Activated CD4-positive, alpha-beta T cell treated with anti-CD3 and anti-CD28 coated beads for 36 hours (primary cell): ENCODE measurements at regions not wholly inside any gene's neighbourhood (a gene's known extent, or its start where the extent isn't known, plus 50 kb on each side); places are given as distances from the start of the nearest gene placed in this dataset.
"Not testable (repeated sequence)": the region's sequence is repeated elsewhere in the genome, so short reads cannot be mapped to it uniquely, and the experiment has no call there.

Experiments used
- ATAC-seq: fragments of 200-7000 bp; cut with Tn5 transposase; one replicate; pipeline ENCODE4 v1.10.0; 2021; ENCODE audit warnings: mild to moderate bottlenecking, moderate library complexity
- CTCF ChIA-PET: fragments of 350-600 bp; sonication (Branson Sonifier 250); formaldehyde crosslinking; loops from one replicate; lab custom pipeline; 2021; ENCODE audit warnings: antibody characterized with exemption; lab: Charles Lee
- POLR2A ChIA-PET: fragments of 350-600 bp; sonication (Branson Sonifier 250); formaldehyde crosslinking; loops from one replicate; lab custom pipeline; 2021; ENCODE audit warnings: antibody characterized with exemption, inconsistent platforms; lab: Charles Lee
- DNase-seq: peaks from one replicate; pipeline ENCODE4 v3.0.0-alpha.2; 2020
- H3K27ac Mint-ChIP-seq: one replicate; pipeline ENCODE4 v1.8.0; 2021; ENCODE audit warnings: mixed read lengths
- H3K27me3 Mint-ChIP-seq: one replicate; pipeline ENCODE4 v1.8.0; 2021; ENCODE audit warnings: mixed read lengths
- H3K36me3 Mint-ChIP-seq: one replicate; pipeline ENCODE4 v1.8.0; 2021; ENCODE audit warnings: low read depth, mixed read lengths
- H3K4me1 Mint-ChIP-seq: one replicate; pipeline ENCODE4 v1.8.0; 2021; ENCODE audit warnings: mixed read lengths
- H3K4me3 Mint-ChIP-seq: one replicate; pipeline ENCODE4 v1.8.0; 2021; ENCODE audit warnings: mild to moderate bottlenecking, moderate library complexity, mixed read lengths
- H3K9me3 Mint-ChIP-seq: one replicate; pipeline ENCODE4 v1.8.0; 2021; ENCODE audit warnings: low read depth, mixed read lengths
- intact Hi-C, 2 experiments: fragments of 100-400 bp; cut with DNase I in 1 of 2; cut with micrococcal nuclease in 1 of 2; formaldehyde crosslinking; loops; one replicate each; pipeline versions ENCODE4 v1.14.2 to v1.15.1; 2022 to 2024; cut with DNase I, micrococcal nuclease

DNA sequence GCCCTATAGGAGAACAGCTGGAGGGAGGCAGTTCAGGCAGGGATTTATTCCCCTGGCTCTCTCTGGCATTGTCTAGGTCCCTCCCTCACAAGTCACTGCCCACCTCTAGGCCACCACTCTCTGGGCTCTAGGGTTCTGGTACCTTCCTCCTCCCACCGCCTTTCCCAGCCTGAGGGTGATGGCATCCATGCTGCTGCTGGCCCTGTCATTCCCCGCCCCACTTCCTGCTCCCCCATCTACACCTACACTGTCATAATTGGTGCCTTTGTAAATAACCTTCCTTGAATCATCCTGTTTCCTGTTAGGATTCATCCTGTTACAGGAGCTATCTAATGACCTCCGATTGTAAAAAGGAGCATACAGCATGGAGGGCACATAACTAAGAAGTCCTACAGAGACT, 303.3 kb upstream of the COBL start:
- no peak for ATAC-seq
- Mint-ChIP-seq H3K27ac (no peak overlapping the region), H3K36me3 (no peaks in the 10 kb centered on the region), H3K4me3 (no peak overlapping the region), H3K4me1 (no peaks in the 10 kb centered on the region), H3K9me3 (peaks cover 11% of the 10 kb centered on the region), H3K27me3 (peaks cover 1% of the 10 kb centered on the region)
- no peak for DNase-seq
- ChIA-PET CTCF (no interaction called here), POLR2A (no interaction called here)
- intact Hi-C loops, result no loop called here

DNA sequence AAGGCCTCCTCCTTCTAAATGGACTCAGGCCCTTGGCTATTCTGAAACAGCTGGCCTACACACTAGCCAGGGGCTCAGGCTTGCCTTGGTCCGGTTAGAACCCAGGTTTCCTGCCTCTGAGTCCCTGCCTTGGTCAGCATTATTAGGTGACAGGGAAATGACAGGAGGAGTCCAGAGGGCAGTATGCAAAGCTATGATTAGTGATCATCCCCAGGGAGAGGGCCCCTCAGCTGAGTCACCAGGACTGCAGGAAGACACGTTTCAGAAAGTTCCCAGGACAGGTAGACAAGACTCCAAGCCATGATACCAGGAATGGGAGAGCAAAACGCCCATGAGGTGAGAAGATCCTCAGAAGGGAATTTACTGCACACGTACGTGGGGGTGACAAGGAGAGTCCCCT, 301.1 kb upstream of the COBL start:
- Mint-ChIP-seq H3K27me3 (peaks cover 1% of the 10 kb centered on the region), H3K27ac (no peak overlapping the region), H3K36me3 (no peaks in the 10 kb centered on the region), H3K4me3 (no peak overlapping the region), H3K4me1 (no peaks in the 10 kb centered on the region), H3K9me3 (no peaks in the 10 kb centered on the region)
- DNase-seq (no peak), ATAC-seq (no peak)
- intact Hi-C loops, result no loop called here
- POLR2A ChIA-PET, result no interaction called here
- CTCF ChIA-PET, result no interaction called here

DNA sequence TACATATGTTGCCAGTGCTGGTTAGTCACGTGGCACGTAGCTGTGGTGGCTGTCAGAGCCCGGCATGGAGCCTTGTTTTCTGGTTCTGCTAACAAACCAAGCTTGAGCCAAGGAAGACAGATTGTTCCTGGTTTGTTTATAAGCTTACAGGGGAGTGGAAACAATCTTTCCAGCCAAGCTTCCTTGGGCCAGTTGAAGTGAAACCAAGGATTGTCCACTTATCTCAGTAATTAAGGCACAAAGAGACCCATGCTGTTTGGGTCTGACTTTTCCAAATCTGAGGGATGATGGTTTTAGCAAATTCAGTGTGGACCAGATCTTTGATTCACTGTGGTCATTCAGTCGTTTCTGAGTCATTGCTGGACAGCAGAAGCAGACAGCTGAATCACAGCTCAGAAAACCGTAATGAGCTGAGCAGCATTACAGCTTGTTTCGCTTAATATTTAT, 297.3 kb upstream of the COBL start:
- no peaks in the 10 kb centered on the region for H3K4me1 Mint-ChIP-seq
- CTCF ChIA-PET, result no interaction called here
- ATAC-seq (no peak), DNase-seq (no peak)
- H3K27ac Mint-ChIP-seq, result no peak overlapping the region
- H3K27me3 Mint-ChIP-seq, result peaks cover 1% of the 10 kb centered on the region
- no peak overlapping the region for H3K4me3 Mint-ChIP-seq
- H3K36me3 Mint-ChIP-seq, result no peaks in the 10 kb centered on the region
- POLR2A ChIA-PET, result no interaction called here
- intact Hi-C loops, result no loop called here
- no peaks in the 10 kb centered on the region for H3K9me3 Mint-ChIP-seq

DNA sequence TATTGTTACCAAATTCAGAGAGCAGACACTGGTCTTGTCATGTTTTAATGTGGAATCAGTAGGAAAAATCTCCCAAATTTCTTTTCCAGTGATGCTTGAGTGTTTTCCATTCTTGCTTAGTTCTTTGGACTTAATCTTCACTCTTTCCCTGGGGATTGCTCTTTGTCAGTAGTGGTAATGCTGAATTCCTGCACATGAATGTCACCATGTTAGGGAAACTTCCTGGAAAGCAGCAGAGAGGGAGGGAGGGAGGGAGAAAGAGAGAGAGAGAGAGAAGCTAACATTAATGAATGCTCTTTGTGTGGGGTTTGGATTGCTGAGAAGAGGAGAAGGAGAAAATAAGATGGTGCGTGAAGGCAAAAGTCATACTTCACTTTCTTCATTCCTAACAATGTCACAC, 295.3 kb upstream of the COBL start:
- Mint-ChIP-seq H3K4me1 (no peaks in the 10 kb centered on the region), H3K9me3 (peaks cover 5% of the 10 kb centered on the region), H3K36me3 (no peaks in the 10 kb centered on the region), H3K4me3 (no peak overlapping the region), H3K27me3 (peaks cover 1% of the 10 kb centered on the region), H3K27ac (no peak overlapping the region)
- ChIA-PET CTCF (no interaction called here), POLR2A (no interaction called here)
- no peak for ATAC-seq
- intact Hi-C loops, result no loop called here
- DNase-seq, result no peak

DNA sequence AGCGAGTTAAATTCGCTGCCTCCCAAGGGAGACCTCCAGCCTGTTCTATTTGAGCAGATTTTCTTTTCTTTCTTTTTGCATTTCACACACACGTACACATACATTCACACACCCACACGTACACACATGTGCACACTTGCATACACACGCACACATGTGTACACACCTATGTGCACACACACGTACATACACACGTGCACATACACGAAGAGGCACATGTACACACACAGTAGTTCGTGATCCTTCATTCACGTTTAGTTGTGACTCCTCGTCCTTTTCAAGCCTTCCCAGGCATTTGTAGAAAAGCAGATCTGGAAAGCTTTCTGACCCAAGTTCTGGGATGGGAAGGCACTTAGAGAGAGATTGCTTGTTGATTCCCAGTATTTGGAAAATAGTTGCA, 290.8 kb upstream of the COBL start:
- ChIA-PET POLR2A (no interaction called here), CTCF (no interaction called here)
- no peak for DNase-seq
- ATAC-seq, result no peak
- no peaks in the 10 kb centered on the region for H3K27me3 Mint-ChIP-seq
- no peak overlapping the region for H3K27ac Mint-ChIP-seq
- H3K9me3 Mint-ChIP-seq, result peaks cover 10% of the 10 kb centered on the region
- H3K36me3 Mint-ChIP-seq, result no peaks in the 10 kb centered on the region
- H3K4me3 Mint-ChIP-seq, result no peak overlapping the region
- H3K4me1 Mint-ChIP-seq, result no peaks in the 10 kb centered on the region
- intact Hi-C loops, result no loop called here

DNA sequence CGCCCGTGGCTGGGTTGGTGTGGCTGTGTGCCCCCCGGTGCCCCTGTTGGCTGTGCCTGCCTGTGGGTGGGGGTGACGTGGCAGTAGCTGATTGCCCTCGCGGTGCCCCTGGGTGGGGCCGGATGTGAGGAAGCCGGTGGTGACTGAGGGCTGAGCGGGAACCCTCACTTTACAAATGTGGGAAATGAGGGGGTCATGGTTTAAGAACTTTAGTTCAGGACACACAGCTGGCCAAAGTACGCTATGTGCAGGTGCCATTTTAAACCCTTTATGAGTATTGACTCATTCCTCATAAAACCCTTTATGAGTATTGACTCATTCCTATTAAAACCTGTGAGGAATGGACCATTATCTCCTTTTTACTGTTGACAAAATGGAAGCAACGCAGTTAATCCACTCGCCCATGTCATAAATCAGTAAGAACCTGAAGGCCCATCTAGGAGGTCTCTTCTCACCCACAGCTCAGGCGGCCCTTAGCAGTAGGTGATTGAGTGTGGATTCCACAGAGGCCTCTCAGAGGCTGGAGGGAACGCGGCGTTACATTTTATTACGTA, 290.1 kb upstream of the COBL start:
- no peak for DNase-seq
- peaks cover 11% of the 10 kb centered on the region for H3K9me3 Mint-ChIP-seq
- CTCF ChIA-PET, result no interaction called here
- intact Hi-C loops, result no loop called here
- H3K27me3 Mint-ChIP-seq, result no peaks in the 10 kb centered on the region
- POLR2A ChIA-PET, result no interaction called here
- no peaks in the 10 kb centered on the region for H3K36me3 Mint-ChIP-seq
- no peak for ATAC-seq
- no peak overlapping the region for H3K27ac Mint-ChIP-seq
- H3K4me1 Mint-ChIP-seq, result no peaks in the 10 kb centered on the region
- H3K4me3 Mint-ChIP-seq, result no peak overlapping the region

DNA sequence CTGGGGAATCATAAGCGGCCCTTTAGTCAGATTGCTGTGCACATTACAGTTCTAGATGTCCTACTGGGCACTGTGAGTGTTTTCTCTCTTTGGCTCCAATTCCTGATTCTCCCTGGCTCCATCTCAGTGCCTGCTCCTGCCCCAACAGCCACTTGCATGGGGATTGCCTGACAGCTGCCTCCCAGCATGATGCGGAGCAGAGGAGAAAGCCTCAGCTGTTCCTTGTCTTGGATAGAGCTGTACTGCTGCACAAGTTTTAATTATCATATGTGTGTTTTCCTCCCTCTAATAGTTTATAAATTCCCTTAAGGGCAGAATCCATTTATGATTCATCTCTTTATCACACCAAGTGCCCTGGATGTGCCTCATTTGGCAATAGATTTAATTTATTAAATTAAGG, 285.8 kb upstream of the COBL start:
- POLR2A ChIA-PET, result no interaction called here
- H3K4me3 Mint-ChIP-seq, result no peak overlapping the region
- H3K27ac Mint-ChIP-seq, result no peak overlapping the region
- no peaks in the 10 kb centered on the region for H3K27me3 Mint-ChIP-seq
- H3K9me3 Mint-ChIP-seq, result peaks cover 19% of the 10 kb centered on the region
- no peak for DNase-seq
- ATAC-seq, result no peak
- CTCF ChIA-PET, result no interaction called here
- intact Hi-C loops, result no loop called here
- no peaks in the 10 kb centered on the region for H3K36me3 Mint-ChIP-seq
- H3K4me1 Mint-ChIP-seq, result no peaks in the 10 kb centered on the region

DNA sequence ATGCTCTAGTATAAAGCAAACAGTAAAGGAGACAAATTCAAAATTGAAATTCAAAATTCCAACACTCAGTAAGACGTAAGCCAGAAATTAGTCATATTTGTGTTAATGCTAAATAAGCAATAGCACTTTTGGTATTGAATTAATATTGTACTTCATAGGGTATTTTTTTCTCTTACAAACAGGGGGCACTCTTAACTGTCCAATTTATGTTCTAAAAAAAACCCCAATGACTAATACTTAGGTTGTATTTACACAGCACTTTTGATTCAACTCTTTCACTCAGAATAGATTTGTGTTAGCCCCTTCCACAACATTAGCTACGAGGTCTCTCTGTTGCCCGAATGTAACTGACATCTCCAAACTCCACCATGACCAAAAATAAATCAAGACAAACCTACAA, 284.9 kb upstream of the COBL start:
- intact Hi-C loops, result no loop called here
- POLR2A ChIA-PET, result no interaction called here
- Mint-ChIP-seq H3K9me3 (peaks cover 21% of the 10 kb centered on the region), H3K4me1 (no peaks in the 10 kb centered on the region), H3K27ac (no peak overlapping the region), H3K27me3 (no peaks in the 10 kb centered on the region), H3K36me3 (no peaks in the 10 kb centered on the region), H3K4me3 (no peak overlapping the region)
- CTCF ChIA-PET, result interaction anchor here (0.8 kb wide), 1 partner anchor 171 kb away, joined by 3 read pairs; no protein-coding TSS in a partner anchor
- ATAC-seq (no peak), DNase-seq (no peak)

DNA sequence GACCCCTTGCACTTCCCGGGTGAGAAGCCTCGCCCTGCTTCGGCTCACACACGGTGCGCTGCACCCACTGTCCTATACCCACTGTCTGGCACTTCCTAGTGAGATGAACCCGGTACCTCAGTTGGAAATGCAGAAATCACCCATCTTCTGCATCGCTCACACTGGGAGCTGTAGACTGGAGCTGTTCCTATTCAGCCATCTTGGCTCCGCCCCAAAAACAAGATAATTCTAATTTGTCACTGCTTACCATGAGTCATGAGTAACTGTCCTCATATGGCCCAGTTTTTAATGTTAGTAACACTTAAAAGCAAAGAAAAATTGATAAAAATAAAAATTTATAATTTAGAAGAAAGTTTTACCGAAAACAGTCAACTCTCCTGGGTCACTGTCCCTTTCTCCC, 283.3 kb upstream of the COBL start:
- H3K4me3 Mint-ChIP-seq, ATAC-seq, H3K4me1 Mint-ChIP-seq, H3K27me3 Mint-ChIP-seq, intact Hi-C loops, H3K27ac Mint-ChIP-seq, H3K36me3 Mint-ChIP-seq, CTCF ChIA-PET, POLR2A ChIA-PET, DNase-seq: not testable (repeated sequence)
- H3K9me3 Mint-ChIP-seq, result peaks cover 19% of the 10 kb centered on the region

DNA sequence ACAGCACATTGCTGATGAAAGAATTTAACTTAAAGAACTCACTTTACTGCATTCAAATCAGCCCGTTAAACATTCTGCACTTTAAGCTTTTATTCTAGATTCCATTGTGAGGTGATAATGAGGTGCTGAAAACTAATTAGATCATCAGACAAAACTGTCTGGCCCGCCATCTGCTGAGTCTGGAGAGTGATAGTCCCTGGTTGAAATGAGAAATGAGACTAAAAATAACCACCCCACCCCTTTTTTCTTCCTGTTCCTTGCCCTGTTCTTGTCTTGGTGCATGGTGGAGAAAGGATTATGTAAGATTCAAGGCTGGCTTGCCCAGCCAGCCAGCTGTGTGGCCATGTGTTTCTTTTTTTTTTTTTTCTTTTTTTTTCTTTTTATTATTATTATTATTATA, 277.0 kb upstream of the COBL start:
- ChIA-PET CTCF (no interaction called here), POLR2A (no interaction called here)
- no peak for DNase-seq
- peaks cover 9% of the 10 kb centered on the region for H3K9me3 Mint-ChIP-seq
- H3K4me3 Mint-ChIP-seq, result no peak overlapping the region
- no peaks in the 10 kb centered on the region for H3K4me1 Mint-ChIP-seq
- intact Hi-C loops, result no loop called here
- ATAC-seq, result no peak
- no peaks in the 10 kb centered on the region for H3K27me3 Mint-ChIP-seq
- H3K27ac Mint-ChIP-seq, result no peak overlapping the region
- H3K36me3 Mint-ChIP-seq, result no peaks in the 10 kb centered on the region

DNA sequence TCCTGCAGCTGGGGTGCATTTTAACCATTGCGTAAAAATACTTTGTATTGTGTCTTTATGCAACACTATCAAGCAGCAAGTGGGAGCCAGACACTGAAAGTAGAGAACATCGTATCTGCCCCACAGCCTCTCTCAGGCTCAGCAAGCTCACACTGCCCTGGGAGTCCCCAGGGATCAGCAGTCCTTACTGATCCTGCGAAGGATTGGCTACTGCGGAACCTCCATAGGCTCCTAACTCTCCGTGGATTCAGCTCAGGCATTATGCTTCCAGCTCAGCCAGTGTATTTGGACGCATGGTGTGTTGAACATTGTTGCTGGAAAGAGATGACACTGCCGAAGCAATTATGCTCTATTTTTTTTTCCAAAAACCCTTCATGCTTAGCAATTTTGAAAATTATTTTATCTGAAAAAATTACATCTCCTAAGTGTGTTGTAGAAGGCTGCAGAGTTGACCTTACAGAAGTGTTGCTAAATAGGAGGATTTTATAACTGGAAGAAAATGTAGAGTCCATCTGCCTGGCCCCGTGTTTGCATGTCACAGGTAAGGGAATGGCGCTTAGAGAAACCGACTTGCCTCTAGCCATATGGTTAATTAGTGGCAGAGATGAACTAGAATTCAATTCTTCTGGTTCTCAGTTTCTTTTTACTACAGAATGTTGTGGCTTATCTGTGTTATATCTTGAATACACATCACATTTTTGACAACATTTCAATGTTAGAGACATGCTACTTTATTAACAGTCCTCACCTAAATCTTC, 276.4 kb upstream of the COBL start:
- ChIA-PET POLR2A (no interaction called here), CTCF (no interaction called here)
- intact Hi-C loops, result no loop called here
- no peaks in the 10 kb centered on the region for H3K36me3 Mint-ChIP-seq
- ATAC-seq, result no peak
- no peaks in the 10 kb centered on the region for H3K4me1 Mint-ChIP-seq
- H3K9me3 Mint-ChIP-seq, result peaks cover 9% of the 10 kb centered on the region
- no peak overlapping the region for H3K4me3 Mint-ChIP-seq
- DNase-seq, result no peak
- H3K27ac Mint-ChIP-seq, result no peak overlapping the region
- no peaks in the 10 kb centered on the region for H3K27me3 Mint-ChIP-seq

DNA sequence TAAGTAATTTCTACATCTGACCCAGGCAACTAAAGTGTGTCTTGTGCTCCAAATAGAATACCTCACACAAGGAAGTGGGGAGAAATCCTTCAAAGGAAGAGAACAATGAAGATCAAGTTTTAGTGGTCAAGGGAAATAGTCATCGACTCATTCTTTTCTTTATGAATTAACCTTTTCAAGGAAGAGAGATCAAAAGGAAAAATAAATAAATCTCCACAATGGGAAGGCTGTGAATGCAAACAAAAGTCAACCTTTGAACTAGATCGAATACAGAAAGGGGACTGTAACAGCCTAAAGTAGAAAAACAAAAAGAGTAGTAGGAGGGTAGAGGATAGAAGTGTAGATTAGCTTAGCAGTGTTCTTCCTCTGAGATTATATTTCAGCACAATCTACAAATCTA, 274.6 kb upstream of the COBL start:
- H3K4me1 Mint-ChIP-seq, result no peaks in the 10 kb centered on the region
- ATAC-seq (no peak), DNase-seq (no peak)
- H3K27me3 Mint-ChIP-seq, result no peaks in the 10 kb centered on the region
- H3K27ac Mint-ChIP-seq, result no peak overlapping the region
- no peaks in the 10 kb centered on the region for H3K36me3 Mint-ChIP-seq
- ChIA-PET CTCF (interaction anchor here (0.7 kb wide), 1 partner anchor 162 kb away, joined by 3 read pairs; no protein-coding TSS in a partner anchor), POLR2A (no interaction called here)
- intact Hi-C loops, result no loop called here
- peaks cover 4% of the 10 kb centered on the region for H3K9me3 Mint-ChIP-seq
- no peak overlapping the region for H3K4me3 Mint-ChIP-seq
